Gastroesophageal sphincter (tissue), 4 donors: ENCODE measurements at regions not wholly inside any gene's neighbourhood (a gene's known extent, or its start where the extent isn't known, plus 50 kb on each side); places are given as distances from the start of the nearest gene placed in this dataset.

Source experiments
- ATAC-seq: fragments of 150-250 bp; one replicate; pipeline ENCODE4 v1.9.1; 2016; ENCODE audit warnings: mild to moderate bottlenecking, moderate library complexity
- H3K27ac ChIP-seq, 4 donors: fragments of 200-600 bp; sonication (generic) in 3 of 4; 1 replicate in 3 of 4; 2 replicates in 1 of 4; pipeline ENCODE4 v1.5.1; 2016 to 2019
- H3K27me3 ChIP-seq: fragments of 200-600 bp; sonication (generic); one replicate; pipeline ENCODE4 v1.5.1; 2019
- H3K36me3 ChIP-seq, 2 donors: fragments of 200-600 bp; sonication (generic); one replicate each; pipeline ENCODE4 v1.5.1; 2019; ENCODE audit warnings: control low read depth in 1 of 2
- H3K4me1 ChIP-seq, 3 donors: fragments of 200-600 bp; sonication (generic); 1 replicate in 2 of 3; 2 replicates in 1 of 3; pipeline ENCODE4 v1.5.1; 2016 to 2019; ENCODE audit warnings: control low read depth in 2 of 3
- H3K4me3 ChIP-seq, 2 donors: fragments of 200-600 bp; sonication (generic); one replicate each; pipeline ENCODE4 v1.5.1; 2019; ENCODE audit warnings: mild to moderate bottlenecking in 1 of 2, moderate library complexity in 1 of 2
- H3K9me3 ChIP-seq, 3 donors: fragments of 200-600 bp; sonication (generic); one replicate each; pipeline ENCODE4 v1.5.1; 2017 to 2019; ENCODE audit warnings: control low read depth in 2 of 3
- CTCF ChIP-seq, 4 experiments: fragments of 200-600 bp in 2 of 4; fragments of 450-650 bp in 2 of 4; sonication (generic) in 1 of 4; IDR thresholded peaks; one replicate each; pipeline ENCODE4 v1.5.1; 2017 to 2019; ENCODE audit warnings: antibody characterized with exemption in 4 of 4, mild to moderate bottlenecking in 2 of 4, moderate library complexity in 2 of 4
- EP300 ChIP-seq: sonication (generic); formaldehyde crosslinking; IDR thresholded peaks from one replicate; pipeline ENCODE4 v1.6.1; 2017; ENCODE audit warnings: antibody characterized with exemption, mild to moderate bottlenecking
- POLR2A ChIP-seq, 2 donors: fragments of 450-650 bp; IDR thresholded peaks; one replicate each; pipeline ENCODE4 v1.6.1; 2017; ENCODE audit warnings: antibody characterized with exemption in 2 of 2, mild to moderate bottlenecking in 2 of 2, moderate library complexity in 1 of 2
- POLR2AphosphoS5 ChIP-seq: sonication (generic); formaldehyde crosslinking; IDR thresholded peaks from one replicate; pipeline ENCODE4 v1.6.1; 2017; ENCODE audit warnings: antibody characterized with exemption
- WGBS, 2 donors: methylation state at CpG; one replicate each; pipeline ENCODE4 v1.1.5; 2018; ENCODE audit warnings: low coverage in 1 of 2; 5-methylcytosine and 5-hydroxymethylcytosine counted together

GRCh38 chr1:190595438-190595837 lies 117.8 kb upstream of the BRINP3 start:
- WGBS, 2 donors = 88 to 100% methylated on average over 2 of the region's 2 CpGs
- no peak overlapping the region for H3K4me3 ChIP-seq
- no peak for ATAC-seq

GRCh38 chr1:190597294-190597693 lies 119.6 kb upstream of the BRINP3 start:
- Histone ChIP-seq H3K27ac (no peak overlapping the region), H3K4me1 (no peaks in the 10 kb centered on the region), H3K4me3 (no peak overlapping the region), H3K9me3 (no peaks in the 10 kb centered on the region), H3K27me3 (no peaks in the 10 kb centered on the region), H3K36me3 (no peaks in the 10 kb centered on the region)
- no peak for TF ChIP-seq POLR2A (IDR thresholded peaks at IDR 0.05)
- no peak for TF ChIP-seq EP300
- no peak for TF ChIP-seq POLR2AphosphoS5
- TF ChIP-seq CTCF (IDR thresholded peaks at IDR 0.05) = no peak
- 20 to 33% methylated on average over 1 of the region's 1 CpG for WGBS, 2 donors
- no peak for ATAC-seq

More at GRCh38 chr1:190595438-190595837, 117.8 kb upstream of the BRINP3 start:
- Histone ChIP-seq H3K27ac (no peak overlapping the region), H3K9me3 (no peaks in the 10 kb centered on the region), H3K4me1 (no peaks in the 10 kb centered on the region), H3K36me3 (no peaks in the 10 kb centered on the region), H3K27me3 (no peaks in the 10 kb centered on the region)
- TF ChIP-seq POLR2AphosphoS5 (no peak), POLR2A (IDR thresholded peaks at IDR 0.05) (no peak), EP300 (no peak), CTCF (IDR thresholded peaks at IDR 0.05) (no peak)

- no peaks in the 10 kb centered on the region for H3K27me3 ChIP-seq
- no peak overlapping the region for H3K27ac ChIP-seq
- no peaks in the 10 kb centered on the region for H3K9me3 ChIP-seq
- TF ChIP-seq CTCF (IDR thresholded peaks at IDR 0.05) (no peak), EP300 (no peak), POLR2AphosphoS5 (no peak), POLR2A (IDR thresholded peaks at IDR 0.05) (no peak)
- H3K36me3 ChIP-seq = no peaks in the 10 kb centered on the region
- no peaks in the 10 kb centered on the region for H3K4me1 ChIP-seq
- no peak overlapping the region for H3K4me3 ChIP-seq
- no peak for ATAC-seq
Measured at GRCh38 chr1:190599670-190600069, 122.0 kb upstream of the BRINP3 start.

- 66 to 73% methylated on average over 3 of the region's 3 CpGs for WGBS, 2 donors
- no peak for ATAC-seq
- Histone ChIP-seq H3K27ac (no peak overlapping the region), H3K4me1 (no peaks in the 10 kb centered on the region), H3K4me3 (no peak overlapping the region), H3K27me3 (no peaks in the 10 kb centered on the region), H3K9me3 (no peaks in the 10 kb centered on the region), H3K36me3 (no peaks in the 10 kb centered on the region)
- TF ChIP-seq POLR2A (IDR thresholded peaks at IDR 0.05) = no peak
- TF ChIP-seq POLR2AphosphoS5 = no peak
- no peak for TF ChIP-seq CTCF (IDR thresholded peaks at IDR 0.05)
- no peak for TF ChIP-seq EP300
Measured at GRCh38 chr1:190602325-190602724, 124.7 kb upstream of the BRINP3 start.

GRCh38 chr1:190608282-190608681 lies 130.6 kb upstream of the BRINP3 start:
- ATAC-seq = no peak
- WGBS, 2 donors = 58 to 92% methylated on average over 6 of the region's 6 CpGs
- H3K4me1 ChIP-seq = no peaks in the 10 kb centered on the region

More at GRCh38 chr1:190608282-190608681, 130.6 kb upstream of the BRINP3 start:
- H3K9me3 ChIP-seq = no peaks in the 10 kb centered on the region
- no peak overlapping the region for H3K27ac ChIP-seq
- H3K27me3 ChIP-seq = no peaks in the 10 kb centered on the region
- no peaks in the 10 kb centered on the region for H3K36me3 ChIP-seq
- TF ChIP-seq EP300 (no peak), POLR2AphosphoS5 (no peak), CTCF (IDR thresholded peaks at IDR 0.05) (no peak), POLR2A (IDR thresholded peaks at IDR 0.05) (no peak)
- no peak overlapping the region for H3K4me3 ChIP-seq
